NCI-H2029 treated with DMSO at 0.1 percent for 48 hours (cell line): ENCODE measurements at regions not wholly inside any gene's neighbourhood (a gene's known extent, or its start where the extent isn't known, plus 50 kb on each side); places are given as distances from the start of the nearest gene placed in this dataset.
A peak's percentile ranks its signal among the peaks of the same experiment; 100 is the strongest.

Source experiments
- DNase-seq: peaks from one replicate; lab custom pipeline; 2025; lab: John Stamatoyannopoulos, UW

GRCh38 chr2:145050134-145050533, 530.2 kb upstream of the ZEB2 start:
- no peak for DNase-seq

DNA sequence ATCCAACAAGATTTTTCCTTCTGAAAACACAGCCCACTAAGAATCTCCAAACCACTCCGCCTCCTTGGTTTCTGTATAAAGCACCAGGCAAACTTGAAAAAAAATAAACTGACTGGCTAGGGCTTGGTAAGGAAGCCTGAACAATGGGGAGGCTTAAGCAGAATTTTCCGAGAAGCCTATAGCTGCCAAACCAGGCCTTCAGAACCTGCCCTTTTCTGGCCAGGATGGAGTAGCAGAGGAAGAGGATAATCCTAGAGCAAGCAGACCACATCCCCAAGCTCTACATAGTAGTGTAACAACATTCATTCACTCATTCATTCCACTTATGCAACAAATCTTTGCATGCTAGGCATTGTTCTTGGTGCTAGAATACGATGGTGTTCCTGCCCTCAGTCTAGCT, 529.6 kb upstream of the ZEB2 start:
- no peak for DNase-seq

DNA sequence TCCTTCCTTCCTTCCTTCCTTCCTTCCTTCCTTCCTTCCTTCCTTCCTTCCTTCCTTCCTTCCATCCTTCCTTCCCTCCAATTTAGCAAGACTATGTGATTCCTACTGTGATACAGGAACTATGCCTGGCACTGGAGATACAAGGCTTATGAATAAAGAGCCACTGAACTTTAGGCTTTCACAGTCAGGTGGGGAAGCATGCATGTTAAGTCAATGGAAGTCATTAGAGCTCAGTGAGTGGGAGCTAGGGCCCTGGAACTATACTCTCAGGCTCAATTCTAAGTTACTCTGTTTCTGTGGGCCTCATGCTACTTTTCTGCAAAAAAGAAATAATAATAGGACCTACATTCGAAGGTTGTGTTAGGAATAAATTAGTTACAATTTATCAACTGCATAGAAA, 527.6 kb upstream of the ZEB2 start:
- DNase-seq = no peak

- no peak for DNase-seq
Observed at GRCh38 chr2:145044491-145044890, 524.6 kb upstream of the ZEB2 start.

- DNase-seq = no peak
Observed at GRCh38 chr2:145043399-145043834, 523.5 kb upstream of the ZEB2 start.

- no peak for DNase-seq
Observed at GRCh38 chr2:145041706-145042105, 521.8 kb upstream of the ZEB2 start.

GRCh38 chr2:145040433-145040832, 520.5 kb upstream of the ZEB2 start:
- no peak for DNase-seq

DNA sequence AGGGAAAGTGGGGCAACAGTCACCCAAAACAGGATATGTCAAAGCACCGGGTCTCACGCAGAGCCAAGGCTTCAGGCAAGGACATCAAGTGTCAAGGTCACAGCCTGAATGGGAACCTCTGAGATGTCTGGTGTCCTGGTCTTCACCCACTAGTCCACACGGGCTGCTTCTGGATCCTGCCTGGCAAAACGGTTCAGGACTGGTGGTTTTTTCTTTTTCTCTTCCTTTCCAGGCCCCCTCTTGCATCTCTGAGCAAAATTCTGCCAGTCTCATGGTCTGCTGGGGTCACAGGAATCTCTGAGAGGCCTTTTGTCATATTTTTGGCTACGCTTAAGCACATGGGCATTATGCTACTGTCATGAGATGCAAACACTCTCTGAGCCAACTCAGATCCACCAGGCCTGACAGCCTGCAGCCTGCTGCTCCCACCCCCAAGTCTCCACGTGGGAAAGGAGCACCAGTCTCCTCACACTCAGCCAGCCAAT, 518.2 kb upstream of the ZEB2 start:
- no peak for DNase-seq

DNA sequence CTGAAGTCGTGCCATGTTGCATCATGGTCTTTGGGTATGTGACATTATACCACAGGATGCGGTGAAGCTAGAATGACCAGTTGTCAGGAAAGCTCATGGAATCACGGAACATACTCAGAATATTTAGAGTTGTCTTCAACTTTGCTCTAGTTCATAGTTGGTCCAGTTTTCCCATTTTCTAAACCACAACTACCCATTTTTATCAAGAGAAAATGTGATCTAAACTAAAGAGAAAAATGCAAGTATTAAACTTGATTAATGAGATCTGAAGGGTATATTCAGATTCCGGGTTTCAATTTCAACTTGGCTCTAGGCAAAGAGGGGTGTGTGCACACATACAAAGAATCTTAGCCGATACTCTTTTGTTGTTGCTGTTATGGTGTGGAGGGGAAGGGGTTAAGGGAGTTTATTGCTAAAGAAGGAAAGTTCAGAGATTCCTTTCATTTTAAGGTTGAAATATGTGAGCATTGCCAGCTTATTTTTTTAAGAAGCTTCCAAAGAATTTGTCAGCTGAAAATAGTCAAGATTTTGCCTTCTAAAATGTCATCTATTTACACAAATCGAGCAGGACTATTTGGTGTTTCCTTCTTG, 516.6 kb upstream of the ZEB2 start:
- DNase-seq = no peak

DNA sequence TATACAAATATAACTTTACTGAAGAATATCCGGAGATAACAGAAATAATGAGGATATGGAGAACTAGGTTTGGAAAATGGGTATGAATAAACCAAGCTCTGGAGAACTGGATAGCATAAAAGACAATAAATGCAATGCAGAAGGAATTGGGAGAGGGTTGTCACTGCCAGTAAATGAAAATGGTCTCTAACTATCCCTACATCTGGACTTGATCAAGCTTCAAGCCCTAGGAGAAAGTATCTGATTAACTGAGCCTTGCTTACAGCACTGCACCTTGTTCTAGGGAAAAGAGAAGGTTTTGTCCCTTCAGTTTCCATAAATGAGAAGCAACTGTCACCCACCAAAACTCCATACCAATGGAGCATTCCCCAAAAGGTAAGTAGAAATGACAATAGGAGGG, 514.6 kb upstream of the ZEB2 start:
- no peak for DNase-seq

- DNase-seq = no peak
Observed at GRCh38 chr2:145033438-145033837, 513.5 kb upstream of the ZEB2 start.

DNA sequence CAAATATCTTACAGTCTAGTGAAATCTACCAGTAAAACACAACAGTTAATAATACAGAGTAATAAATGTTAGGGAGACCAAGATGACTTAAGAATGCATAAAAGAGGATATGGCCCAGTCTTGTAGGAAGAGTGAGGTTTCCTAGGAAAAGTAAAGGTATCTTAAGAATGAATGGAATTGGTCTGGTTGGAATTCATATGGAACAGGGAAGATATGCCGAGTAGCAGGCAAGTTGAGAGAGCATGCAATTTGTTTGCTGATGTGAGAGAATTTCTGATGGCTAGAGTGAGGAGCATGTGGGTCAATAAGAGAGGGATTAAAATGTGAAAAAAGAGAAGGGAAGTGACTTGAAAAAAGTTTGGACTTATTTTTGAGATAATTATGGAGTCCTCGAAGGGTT, 512.9 kb upstream of the ZEB2 start:
- DNase-seq = no peak

DNA sequence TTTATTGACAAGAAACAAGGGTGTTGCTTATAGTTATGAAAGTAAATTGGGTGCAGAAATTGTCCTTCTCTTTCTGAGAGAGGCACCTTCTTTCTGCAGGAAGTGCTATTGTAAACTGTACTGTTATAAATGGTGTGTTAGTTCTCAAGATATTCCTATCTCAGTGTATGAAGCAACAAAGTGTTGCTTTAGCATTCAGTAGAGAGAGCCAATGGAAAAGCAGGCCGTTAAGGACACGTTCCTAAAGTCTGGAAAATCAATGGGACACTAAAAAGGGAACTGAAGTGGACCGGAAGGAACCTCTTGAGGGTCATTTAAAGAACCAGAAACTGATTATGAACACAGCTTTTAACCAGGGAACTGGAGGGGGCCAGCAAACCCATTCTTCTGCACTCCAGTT, 510.0 kb upstream of the ZEB2 start:
- no peak for DNase-seq

DNA sequence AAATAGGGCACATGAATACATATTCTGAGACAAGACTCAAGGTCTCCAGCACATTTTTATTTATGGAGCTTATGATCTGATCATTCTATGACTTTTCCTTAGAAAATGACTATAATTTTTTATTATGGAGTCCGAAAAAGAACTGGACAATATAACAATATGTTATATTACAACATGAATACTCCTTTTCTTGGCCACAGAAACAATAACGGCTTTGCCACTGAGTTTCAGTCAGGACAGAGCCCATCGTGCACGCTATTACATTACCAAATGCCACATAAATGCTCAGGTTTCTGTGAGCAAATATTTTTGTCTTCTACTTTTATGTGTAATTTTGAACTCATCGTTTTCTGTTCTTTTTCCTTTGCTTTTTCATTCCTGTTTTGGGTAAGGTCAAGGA, 509.2 kb upstream of the ZEB2 start:
- DNase-seq = no peak

GRCh38 chr2:145028101-145028920, 508.4 kb upstream of the ZEB2 start:
- peak; percentile 2 for DNase-seq

DNA sequence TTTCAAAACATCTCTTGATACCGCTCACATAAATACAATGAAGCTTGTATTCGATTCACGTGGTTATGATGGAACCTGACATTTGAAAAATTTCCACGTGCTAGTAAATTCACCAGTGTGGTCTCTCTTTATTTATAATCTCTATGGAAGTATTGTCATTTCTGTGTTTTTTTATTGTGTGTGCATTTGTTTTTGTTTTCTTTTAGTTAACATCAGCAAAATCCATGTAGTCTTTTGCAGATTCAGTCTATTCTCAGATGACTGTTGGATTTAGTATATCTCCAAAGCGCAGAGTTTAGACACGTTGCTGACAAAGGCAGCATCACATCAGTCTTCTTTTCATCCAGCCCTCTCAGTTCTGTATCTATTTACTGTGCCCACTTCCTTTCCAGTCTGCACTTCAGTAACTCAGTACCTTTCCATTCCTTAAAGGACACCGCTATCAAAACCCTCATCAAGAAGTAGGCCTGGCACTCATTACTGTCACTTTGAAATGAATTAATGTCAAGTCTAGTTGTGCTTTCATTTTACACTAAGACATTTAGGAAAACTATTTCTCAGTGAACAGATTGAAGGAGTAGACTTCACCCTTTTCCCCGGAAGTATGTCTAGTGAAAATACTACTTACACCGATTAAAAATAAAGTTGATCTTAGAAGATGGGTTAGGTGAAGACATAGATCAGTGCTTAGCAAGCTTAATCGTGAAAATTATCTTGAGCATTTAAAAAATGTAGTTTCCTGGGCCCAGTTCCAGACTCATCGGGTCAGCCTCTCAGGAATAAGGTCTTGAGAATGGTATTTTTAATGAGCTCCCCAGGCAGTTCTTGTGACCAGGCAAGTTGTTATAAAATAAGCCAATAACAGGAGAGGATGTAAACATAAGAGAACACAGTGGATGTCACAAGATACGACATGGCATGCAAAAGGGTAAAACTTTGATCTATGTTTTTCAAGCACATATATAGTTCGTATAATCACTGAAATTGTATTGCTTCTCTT, 506.8 kb upstream of the ZEB2 start:
- DNase-seq = no peak

- DNase-seq = no peak
Observed at GRCh38 chr2:145025382-145025781, 505.5 kb upstream of the ZEB2 start.

GRCh38 chr2:145023334-145023934, 503.5 kb upstream of the ZEB2 start:
- DNase-seq = no peak

DNA sequence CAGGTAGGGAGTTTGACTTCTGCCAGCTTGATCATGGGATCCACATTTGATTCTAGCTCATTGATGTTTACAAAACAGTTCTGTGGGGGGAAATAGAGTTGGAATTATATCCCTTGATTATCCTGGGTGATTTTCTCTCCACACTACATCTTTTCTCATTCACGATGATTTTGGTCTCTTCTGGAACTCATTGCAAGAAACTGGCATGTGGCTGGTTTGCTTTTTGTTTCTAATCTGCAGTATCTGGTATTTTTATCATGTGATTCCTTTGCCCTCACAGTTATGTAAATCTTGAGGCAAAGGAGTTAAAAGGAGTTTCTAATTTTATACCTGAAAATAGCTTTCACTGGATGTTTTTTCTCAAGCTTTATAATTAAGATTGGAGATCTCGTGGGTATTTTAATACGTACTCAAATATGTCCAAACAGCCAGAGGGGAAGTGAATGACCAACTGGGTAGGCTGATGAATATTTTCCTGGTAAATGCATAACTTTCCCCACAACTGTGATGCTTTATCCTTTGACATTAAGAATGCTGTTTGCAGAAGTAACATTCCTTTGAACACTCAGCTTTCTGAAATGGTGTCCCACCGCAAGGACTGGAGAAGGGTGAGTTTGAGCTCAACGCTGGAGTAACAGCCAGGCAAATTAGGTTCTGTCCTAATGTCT, 502.9 kb upstream of the ZEB2 start:
- DNase-seq = no peak

DNA sequence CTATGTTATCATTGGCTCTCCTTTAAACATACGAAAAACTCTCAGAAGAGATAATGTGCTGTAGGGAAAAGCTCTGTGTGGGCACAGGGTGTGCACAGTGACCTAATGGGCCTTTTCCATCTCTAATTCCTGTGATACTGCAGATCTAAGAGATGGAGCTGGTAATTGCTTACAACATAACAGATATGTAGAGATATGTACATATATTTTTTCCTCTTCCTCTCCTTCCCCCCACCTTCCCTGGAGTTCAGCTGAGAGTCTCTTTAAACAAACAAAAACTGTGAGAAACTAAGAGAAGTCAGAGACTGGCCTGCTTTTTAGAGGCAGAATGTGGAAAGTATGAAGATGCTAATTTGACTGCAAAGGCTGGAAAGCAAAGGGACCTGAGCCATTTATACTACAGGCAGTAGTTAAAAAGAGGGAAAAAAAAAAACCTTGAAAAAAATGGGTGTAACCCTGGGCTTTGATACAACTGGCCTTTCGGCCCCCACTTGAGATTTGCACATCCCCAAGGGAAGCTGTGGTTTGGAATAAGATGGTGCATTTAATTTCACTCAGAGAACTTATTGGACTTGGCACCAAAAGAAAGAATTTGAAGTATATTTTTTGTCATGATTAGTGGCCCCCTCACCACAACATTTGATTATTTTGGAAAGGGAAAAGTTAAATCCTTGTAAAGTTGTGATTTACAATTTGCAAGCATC, 502.2 kb upstream of the ZEB2 start:
- no peak for DNase-seq

DNA sequence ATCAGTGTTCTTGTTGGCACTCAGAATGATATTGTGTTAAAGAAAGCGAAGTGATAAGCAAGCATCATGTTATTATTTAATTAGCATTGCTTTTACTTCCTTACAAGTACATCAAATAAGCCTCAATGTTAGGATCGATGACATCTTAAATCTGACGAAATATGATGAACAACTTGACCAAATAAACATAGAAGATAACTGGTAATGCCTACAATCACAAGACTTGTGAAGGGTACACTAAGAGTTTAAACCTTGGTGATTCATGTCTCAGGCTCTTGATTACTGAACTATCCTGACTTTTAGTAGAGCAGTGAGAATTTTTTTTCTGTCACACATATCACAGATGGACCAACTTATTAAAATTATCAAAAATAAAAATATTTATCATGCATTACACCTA, 500.8 kb upstream of the ZEB2 start:
- no peak for DNase-seq
